Lower lobe of right lung (tissue), 2 donors: ENCODE measurements at regions not wholly inside any gene's neighbourhood (a gene's known extent, or its start where the extent isn't known, plus 50 kb on each side); places are given as distances from the start of the nearest gene placed in this dataset.
"Not testable (repeated sequence)": the region's sequence is repeated elsewhere in the genome, so short reads cannot be mapped to it uniquely, and the experiment has no call there.

ENCODE experiments used
- ATAC-seq, 2 donors: fragments of 200-7000 bp; cut with Tn5 transposase; one replicate each; pipeline ENCODE4 v1.9.1; 2020 to 2022; ENCODE audit warnings: mild to moderate bottlenecking in 2 of 2, moderate library complexity in 2 of 2
- DNase-seq: peaks from one replicate; pipeline ENCODE4 v3.0.0-alpha.2; 2020
- H3K27ac ChIP-seq: fragments of 200-600 bp; one replicate; pipeline ENCODE4 v1.8.0; 2022
- H3K27me3 ChIP-seq: fragments of 200-600 bp; one replicate; pipeline ENCODE4 v1.8.0; 2022; ENCODE audit warnings: low read depth
- H3K36me3 ChIP-seq: fragments of 200-600 bp; one replicate; pipeline ENCODE4 v1.8.0; 2022; ENCODE audit warnings: mild to moderate bottlenecking
- H3K4me1 ChIP-seq: fragments of 200-600 bp; one replicate; pipeline ENCODE4 v1.8.0; 2022
- H3K4me3 ChIP-seq: fragments of 200-600 bp; one replicate; pipeline ENCODE4 v1.8.0; 2022; ENCODE audit warnings: mild to moderate bottlenecking
- H3K9me3 ChIP-seq: fragments of 200-600 bp; one replicate; pipeline ENCODE4 v1.8.0; 2022
- intact Hi-C: fragments of 100-400 bp; cut with DNase I; formaldehyde crosslinking; loops from one replicate; pipeline ENCODE4 v1.11.0; 2022
- TF ChIP-seq, protein P1 (sequence below): fragments of 200-600 bp; IDR thresholded peaks from one replicate; pipeline ENCODE4 v1.8.0; 2022; ENCODE audit warnings: antibody characterized with exemption, mild to moderate bottlenecking
- donor health status: DM: no; HTN: yes; CAD: no; lungs with severe emphysema.

DNA sequence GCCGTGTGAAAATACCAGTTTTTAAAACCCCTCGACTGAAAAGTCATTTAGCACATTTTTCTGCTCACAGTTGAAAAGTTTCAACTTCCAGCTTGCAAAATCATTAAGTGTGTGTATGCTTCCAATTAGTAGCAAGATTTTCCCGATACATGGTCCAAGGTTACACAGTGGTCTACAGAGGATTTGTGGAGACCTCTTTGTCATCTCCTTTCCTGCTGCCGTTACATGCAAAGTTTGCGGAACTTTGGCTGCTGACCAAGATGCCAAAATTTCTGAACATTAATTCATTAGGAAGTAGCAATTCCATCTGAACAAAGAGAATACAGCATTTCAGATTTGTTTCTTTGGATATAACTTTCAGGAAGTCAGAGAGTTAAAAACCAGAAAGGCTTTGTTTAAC, 474.6 kb downstream of the PLCL1 start:
- Histone ChIP-seq H3K4me3 (no peak overlapping the region), H3K36me3 (no peaks in the 10 kb centered on the region), H3K27ac (no peak overlapping the region), H3K4me1 (no peaks in the 10 kb centered on the region), H3K27me3 (peaks cover 2% of the 10 kb centered on the region), H3K9me3 (no peaks in the 10 kb centered on the region)
- intact Hi-C loops, result no loop called here
- TF ChIP-seq, protein P1, sequence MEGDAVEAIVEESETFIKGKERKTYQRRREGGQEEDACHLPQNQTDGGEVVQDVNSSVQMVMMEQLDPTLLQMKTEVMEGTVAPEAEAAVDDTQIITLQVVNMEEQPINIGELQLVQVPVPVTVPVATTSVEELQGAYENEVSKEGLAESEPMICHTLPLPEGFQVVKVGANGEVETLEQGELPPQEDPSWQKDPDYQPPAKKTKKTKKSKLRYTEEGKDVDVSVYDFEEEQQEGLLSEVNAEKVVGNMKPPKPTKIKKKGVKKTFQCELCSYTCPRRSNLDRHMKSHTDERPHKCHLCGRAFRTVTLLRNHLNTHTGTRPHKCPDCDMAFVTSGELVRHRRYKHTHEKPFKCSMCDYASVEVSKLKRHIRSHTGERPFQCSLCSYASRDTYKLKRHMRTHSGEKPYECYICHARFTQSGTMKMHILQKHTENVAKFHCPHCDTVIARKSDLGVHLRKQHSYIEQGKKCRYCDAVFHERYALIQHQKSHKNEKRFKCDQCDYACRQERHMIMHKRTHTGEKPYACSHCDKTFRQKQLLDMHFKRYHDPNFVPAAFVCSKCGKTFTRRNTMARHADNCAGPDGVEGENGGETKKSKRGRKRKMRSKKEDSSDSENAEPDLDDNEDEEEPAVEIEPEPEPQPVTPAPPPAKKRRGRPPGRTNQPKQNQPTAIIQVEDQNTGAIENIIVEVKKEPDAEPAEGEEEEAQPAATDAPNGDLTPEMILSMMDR, result no peak
- ATAC-seq (no peak), DNase-seq (no peak)

DNA sequence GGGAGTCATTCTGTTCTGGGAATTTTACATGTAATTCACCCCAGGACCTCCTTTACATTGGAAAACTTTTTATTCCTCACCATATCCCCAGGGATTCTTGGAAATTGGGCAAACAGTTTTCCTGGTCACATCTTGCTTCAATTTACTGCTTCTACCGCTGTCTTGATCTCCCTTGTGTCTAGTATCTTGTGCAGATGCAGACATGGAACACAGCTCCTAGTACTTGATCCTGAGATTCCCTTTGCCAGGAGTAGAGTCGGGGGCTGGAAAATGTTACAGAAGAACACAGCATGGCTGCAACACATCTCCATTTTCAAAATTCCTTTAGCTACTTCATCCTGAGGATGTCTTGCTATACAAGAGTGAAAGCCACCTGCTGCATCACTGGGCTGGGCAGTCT, 472.8 kb downstream of the PLCL1 start:
- Histone ChIP-seq H3K27me3 (no peaks in the 10 kb centered on the region), H3K9me3 (no peaks in the 10 kb centered on the region), H3K27ac (no peak overlapping the region), H3K4me1 (no peaks in the 10 kb centered on the region), H3K36me3 (no peaks in the 10 kb centered on the region), H3K4me3 (no peak overlapping the region)
- intact Hi-C loops, result no loop called here
- TF ChIP-seq, protein P1, result no peak
- ATAC-seq (no peak), DNase-seq (no peak)

DNA sequence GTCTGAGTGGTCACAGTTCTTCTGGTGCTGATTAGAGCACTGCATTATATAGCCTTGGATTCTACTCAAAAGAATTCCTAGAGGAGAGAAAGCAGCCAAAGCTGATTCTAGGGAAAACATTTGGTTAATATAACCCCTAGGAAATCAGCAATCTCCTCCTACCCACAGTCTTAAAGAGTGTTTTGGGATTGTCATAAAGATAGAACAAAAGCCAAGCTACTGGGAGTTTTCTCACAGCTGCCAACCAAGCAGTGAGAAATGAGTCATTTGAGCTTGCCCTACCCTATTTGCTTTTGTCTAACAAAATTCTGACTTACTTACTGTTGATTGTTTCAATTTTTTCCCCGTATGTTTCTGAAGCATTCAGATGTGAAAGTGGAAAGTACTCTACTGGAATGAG, 469.3 kb downstream of the PLCL1 start:
- Histone ChIP-seq H3K27ac (no peak overlapping the region), H3K4me3 (no peak overlapping the region), H3K36me3 (no peaks in the 10 kb centered on the region), H3K9me3 (no peaks in the 10 kb centered on the region), H3K27me3 (no peaks in the 10 kb centered on the region), H3K4me1 (no peaks in the 10 kb centered on the region)
- no peak for DNase-seq
- TF ChIP-seq, protein P1, result no peak
- no peak for ATAC-seq
- intact Hi-C loops, result no loop called here

DNA sequence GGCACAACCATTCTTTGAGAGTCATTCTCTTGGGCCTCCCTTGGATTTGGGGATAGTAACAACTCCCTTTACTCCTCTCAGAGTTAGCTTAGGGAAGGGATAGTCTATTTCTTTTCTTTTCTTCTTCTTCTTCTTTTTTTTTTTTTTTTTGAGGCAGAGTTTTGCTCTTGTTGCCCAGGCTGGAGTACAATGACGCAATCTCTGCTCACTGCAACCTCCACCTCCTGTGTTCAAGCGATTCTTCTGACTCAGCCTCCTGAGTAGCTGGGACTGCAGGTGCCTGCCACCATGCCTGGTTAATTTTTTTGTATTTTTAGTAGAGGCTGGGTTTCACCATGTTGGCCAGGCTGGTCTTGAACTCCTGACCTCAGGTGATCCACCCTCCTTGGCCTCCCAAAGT, 465.8 kb downstream of the PLCL1 start:
- DNase-seq, ATAC-seq, intact Hi-C loops, H3K4me3 ChIP-seq, H3K4me1 ChIP-seq, H3K27me3 ChIP-seq, H3K27ac ChIP-seq, H3K9me3 ChIP-seq, H3K36me3 ChIP-seq: not testable (repeated sequence)

DNA sequence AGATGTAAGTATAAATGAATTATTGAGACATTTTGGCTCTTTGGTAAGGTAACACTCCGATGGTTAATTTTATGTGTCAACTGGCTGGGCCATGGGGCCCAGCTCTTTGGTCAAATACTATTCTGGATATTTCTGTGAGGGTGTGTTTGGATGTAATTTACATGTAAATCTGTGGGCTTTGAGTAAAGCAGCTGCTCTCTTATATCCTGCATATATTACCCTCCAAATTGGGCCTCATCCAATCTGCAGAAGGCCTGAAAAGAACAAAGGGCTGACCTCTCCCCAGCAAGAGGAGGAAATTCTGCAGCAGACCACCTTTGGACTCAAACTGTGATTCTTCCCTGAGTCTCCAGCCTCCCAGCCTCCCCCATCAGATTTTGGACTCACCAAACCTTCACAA, 464.1 kb downstream of the PLCL1 start:
- H3K9me3 ChIP-seq, result no peaks in the 10 kb centered on the region
- TF ChIP-seq, protein P1, result no peak
- no peaks in the 10 kb centered on the region for H3K27me3 ChIP-seq
- no peaks in the 10 kb centered on the region for H3K36me3 ChIP-seq
- H3K27ac ChIP-seq, result no peak overlapping the region
- H3K4me1 ChIP-seq, result no peaks in the 10 kb centered on the region
- intact Hi-C loops, result no loop called here
- ATAC-seq, result no peak
- no peak overlapping the region for H3K4me3 ChIP-seq
- DNase-seq, result no peak

DNA sequence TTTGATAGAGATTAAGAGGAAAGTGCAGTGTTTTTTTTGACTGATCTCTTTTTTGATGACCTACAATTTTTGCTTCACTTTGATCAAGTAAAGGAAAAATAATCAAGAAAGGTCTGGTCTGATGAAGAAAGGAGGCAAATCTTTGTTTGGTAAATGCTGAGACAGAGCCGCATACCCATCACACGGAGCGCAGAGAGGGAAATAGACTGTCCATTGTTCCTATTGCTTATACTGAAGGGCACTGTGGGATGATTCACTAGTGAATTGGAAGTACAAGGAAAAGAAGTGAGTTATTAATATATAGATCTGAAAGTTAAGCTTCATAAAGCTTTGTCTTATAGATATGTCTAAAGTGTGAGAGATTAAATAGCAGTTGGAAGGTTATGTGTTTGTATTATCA, 455.1 kb downstream of the PLCL1 start:
- Histone ChIP-seq H3K36me3 (no peaks in the 10 kb centered on the region), H3K4me3 (no peak overlapping the region), H3K4me1 (no peaks in the 10 kb centered on the region), H3K27me3 (no peaks in the 10 kb centered on the region), H3K27ac (no peak overlapping the region), H3K9me3 (no peaks in the 10 kb centered on the region)
- DNase-seq, result no peak
- intact Hi-C loops, result no loop called here
- TF ChIP-seq, protein P1, result no peak
- no peak for ATAC-seq
